Left ventricle myocardium inferior (tissue), 1 donor: ENCODE measurements at regions not wholly inside any gene's neighbourhood (a gene's known extent, or its start where the extent isn't known, plus 50 kb on each side); places are given as distances from the start of the nearest gene placed in this dataset.

Experiments used
- DNase-seq: peaks from one replicate; pipeline ENCODE4 v3.0.0-alpha.2; 2020
- H3K27ac ChIP-seq: fragments of 200-600 bp; replicated peaks from 2 replicates; pipeline ENCODE4 v1.8.0; 2021
- H3K27me3 ChIP-seq: fragments of 200-600 bp; 2 replicates; pipeline ENCODE4 v1.8.0; 2021; ENCODE audit warnings: low read depth
- H3K36me3 ChIP-seq: fragments of 200-600 bp; 2 replicates; pipeline ENCODE4 v1.8.0; 2021
- H3K4me1 ChIP-seq: fragments of 200-600 bp; 2 replicates; pipeline ENCODE4 v1.8.0; 2021
- H3K4me3 ChIP-seq: fragments of 200-600 bp; 2 replicates; pipeline ENCODE4 v1.8.0; 2021; ENCODE audit warnings: mild to moderate bottlenecking, moderate library complexity
- H3K9me3 ChIP-seq: fragments of 200-600 bp; replicated peaks from 2 replicates; pipeline ENCODE4 v1.8.0; 2021
- intact Hi-C: fragments of 100-400 bp; cut with micrococcal nuclease; formaldehyde crosslinking; loops from one replicate; pipeline ENCODE4 v1.11.0; 2022
- TF ChIP-seq, protein P1 (sequence below): fragments of 200-600 bp; IDR thresholded peaks from 2 replicates; pipeline ENCODE4 v1.8.0; 2021; ENCODE audit warnings: antibody characterized with exemption, mild to moderate bottlenecking, borderline replicate concordance
- donor health status: DM: no; HTN: yes; CAD: no; lungs with severe emphysema.

DNA sequence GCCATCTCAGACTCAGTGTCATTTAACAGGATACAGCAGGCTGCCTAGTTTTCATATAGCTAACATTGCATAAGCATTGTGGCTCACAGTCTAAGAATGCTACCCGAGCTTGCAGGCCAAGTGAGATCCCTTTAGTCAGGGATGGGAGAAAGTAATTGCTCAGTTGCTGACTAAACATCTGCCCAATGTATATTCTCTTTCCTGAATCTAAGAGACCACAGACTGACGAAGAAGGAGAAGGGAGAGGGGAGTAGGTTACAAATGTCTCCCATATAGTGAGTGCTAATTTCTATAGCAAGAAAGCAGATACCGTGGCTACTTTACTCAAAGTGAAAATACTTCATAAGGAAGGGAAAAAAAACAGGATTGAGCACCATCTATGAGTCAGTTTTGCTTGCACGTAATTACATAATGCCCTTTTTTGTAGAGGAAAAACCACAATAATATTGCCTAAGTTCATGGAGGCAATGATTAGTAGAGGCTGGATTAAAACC lies 453.9 kb downstream of the COG6 start:
- DNase-seq = no peak
- TF ChIP-seq, protein P1, sequence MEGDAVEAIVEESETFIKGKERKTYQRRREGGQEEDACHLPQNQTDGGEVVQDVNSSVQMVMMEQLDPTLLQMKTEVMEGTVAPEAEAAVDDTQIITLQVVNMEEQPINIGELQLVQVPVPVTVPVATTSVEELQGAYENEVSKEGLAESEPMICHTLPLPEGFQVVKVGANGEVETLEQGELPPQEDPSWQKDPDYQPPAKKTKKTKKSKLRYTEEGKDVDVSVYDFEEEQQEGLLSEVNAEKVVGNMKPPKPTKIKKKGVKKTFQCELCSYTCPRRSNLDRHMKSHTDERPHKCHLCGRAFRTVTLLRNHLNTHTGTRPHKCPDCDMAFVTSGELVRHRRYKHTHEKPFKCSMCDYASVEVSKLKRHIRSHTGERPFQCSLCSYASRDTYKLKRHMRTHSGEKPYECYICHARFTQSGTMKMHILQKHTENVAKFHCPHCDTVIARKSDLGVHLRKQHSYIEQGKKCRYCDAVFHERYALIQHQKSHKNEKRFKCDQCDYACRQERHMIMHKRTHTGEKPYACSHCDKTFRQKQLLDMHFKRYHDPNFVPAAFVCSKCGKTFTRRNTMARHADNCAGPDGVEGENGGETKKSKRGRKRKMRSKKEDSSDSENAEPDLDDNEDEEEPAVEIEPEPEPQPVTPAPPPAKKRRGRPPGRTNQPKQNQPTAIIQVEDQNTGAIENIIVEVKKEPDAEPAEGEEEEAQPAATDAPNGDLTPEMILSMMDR = no peak
- intact Hi-C loops = no loop called here
- Histone ChIP-seq H3K27ac (no peak overlapping the region), H3K27me3 (no peaks in the 10 kb centered on the region), H3K36me3 (no peaks in the 10 kb centered on the region), H3K9me3 (no peaks in the 10 kb centered on the region), H3K4me3 (no peak overlapping the region), H3K4me1 (no peaks in the 10 kb centered on the region)

DNA sequence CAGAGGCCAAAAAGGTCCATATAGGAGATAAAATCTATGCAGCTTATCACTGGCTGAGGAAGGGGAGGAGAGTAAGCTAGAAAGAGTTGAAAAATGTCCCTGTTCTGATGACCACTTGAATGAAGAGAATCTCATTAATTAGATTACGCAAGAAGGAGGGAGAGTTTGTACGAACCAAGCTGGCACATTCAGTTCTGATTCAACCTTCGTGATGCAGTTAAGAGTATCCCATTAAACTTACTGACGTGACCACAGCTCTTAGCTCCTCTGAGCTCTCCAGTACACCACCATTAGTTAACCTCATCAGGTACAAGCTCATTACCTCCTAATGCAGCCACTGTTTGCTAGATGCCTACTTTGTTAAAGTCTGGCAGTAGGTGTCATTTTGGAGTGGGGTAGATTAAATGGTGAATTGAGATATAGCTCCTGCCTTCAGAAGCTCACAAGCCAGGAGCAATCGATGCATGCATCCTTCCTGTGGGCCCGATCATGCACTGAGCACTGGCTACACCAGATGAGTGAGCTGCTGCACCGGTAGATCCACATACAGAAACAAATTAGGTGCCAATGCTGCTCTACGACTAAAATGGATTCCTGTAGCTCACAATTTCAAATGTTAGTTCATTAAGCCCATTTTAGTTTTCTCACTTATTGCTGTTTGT lies 458.3 kb downstream of the COG6 start:
- Histone ChIP-seq H3K4me1 (peaks cover 16% of the 10 kb centered on the region), H3K27me3 (no peaks in the 10 kb centered on the region), H3K4me3 (no peak overlapping the region), H3K9me3 (no peaks in the 10 kb centered on the region), H3K27ac (no peak overlapping the region), H3K36me3 (no peaks in the 10 kb centered on the region)
- intact Hi-C loops = no loop called here
- no peak for DNase-seq
- TF ChIP-seq, protein P1 = no peak

DNA sequence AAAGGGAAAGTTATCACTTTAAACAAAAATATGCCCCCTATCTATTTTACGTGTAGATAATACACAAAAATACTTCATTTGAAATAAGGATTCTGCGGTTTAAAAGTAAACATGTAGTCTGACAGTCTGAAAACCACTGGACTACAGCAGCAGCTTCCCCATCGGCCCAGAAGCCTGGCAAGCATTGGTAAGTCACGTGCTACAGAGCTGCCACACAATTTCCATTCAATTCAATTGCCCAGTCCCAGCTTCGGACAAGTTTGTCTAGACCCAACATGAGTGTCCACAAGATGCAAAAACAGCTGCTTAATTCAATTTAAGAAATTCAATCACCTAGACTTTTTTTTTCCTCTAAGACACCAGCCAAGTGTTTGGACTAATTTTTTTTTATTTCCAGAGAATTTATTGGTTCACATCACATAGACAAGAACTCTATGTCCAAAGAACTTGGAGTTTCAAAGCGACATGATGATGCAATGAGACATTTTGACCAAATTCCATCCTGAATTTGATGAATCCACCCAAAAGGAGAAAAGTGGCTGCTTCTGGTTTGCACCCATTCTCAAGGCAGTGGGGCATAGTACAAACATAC lies 458.9 kb downstream of the COG6 start:
- Histone ChIP-seq H3K4me1 (peaks cover 16% of the 10 kb centered on the region), H3K27ac (no peak overlapping the region), H3K9me3 (peaks cover 1% of the 10 kb centered on the region), H3K36me3 (no peaks in the 10 kb centered on the region), H3K27me3 (no peaks in the 10 kb centered on the region), H3K4me3 (no peak overlapping the region)
- DNase-seq = no peak
- intact Hi-C loops = no loop called here
- TF ChIP-seq, protein P1 = no peak

DNA sequence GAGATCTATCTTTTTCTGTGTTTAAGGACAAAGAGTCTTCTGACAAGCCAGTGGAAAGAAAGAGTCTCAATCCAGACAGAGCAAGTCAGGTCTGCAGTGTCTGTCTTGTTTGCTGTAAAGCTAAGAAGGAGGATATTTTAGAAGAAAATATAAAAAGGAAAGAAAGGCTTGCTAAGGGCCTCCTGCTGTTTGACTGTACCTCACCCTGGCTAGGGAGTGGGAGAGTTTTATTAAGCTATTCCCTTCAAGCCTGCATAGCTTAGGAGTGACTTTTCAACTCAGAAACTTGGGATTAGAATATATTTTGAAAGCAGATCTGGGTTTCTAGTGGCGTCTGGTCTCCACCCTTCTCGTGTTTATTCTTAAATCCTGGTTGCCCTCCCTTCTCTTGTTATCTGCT lies 460.0 kb downstream of the COG6 start:
- peaks cover 10% of the 10 kb centered on the region for H3K9me3 ChIP-seq

DNA sequence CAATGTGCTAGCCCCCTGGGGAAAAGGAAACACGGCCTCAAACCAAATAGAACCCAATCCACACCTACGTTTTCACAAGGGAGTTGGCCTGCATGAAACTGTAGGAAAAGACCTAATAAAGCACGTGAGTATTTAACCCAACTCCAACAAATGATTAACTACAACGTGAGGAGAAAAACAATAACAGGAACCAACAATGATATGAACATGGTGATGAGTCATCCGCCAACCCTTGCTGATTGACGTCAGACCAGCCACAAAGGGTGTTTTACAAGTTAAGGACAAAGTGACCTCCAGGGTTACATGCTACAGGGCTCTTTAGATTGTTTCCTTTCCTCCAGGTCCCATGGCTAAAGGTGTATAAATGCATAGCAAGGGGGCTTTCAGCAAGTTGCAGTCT lies 460.5 kb downstream of the COG6 start:
- Histone ChIP-seq H3K4me1 (peaks cover 16% of the 10 kb centered on the region), H3K4me3 (no peak overlapping the region), H3K36me3 (no peaks in the 10 kb centered on the region), H3K9me3 (peaks cover 10% of the 10 kb centered on the region), H3K27me3 (no peaks in the 10 kb centered on the region), H3K27ac (peak overlapping the region; percentile 31)
- intact Hi-C loops = no loop called here
- no peak for DNase-seq
- TF ChIP-seq, protein P1 = no peak

More for the DNA sequence above, 460.0 kb downstream of the COG6 start:
- DNase-seq = no peak
- peaks cover 16% of the 10 kb centered on the region for H3K4me1 ChIP-seq
- H3K4me3 ChIP-seq = no peak overlapping the region
- H3K27ac ChIP-seq = peak overlapping the region; percentile 31
- TF ChIP-seq, protein P1 = no peak
- H3K27me3 ChIP-seq = no peaks in the 10 kb centered on the region
- intact Hi-C loops = no loop called here
- no peaks in the 10 kb centered on the region for H3K36me3 ChIP-seq
